ENCODE measurements at regions not wholly inside any gene's neighbourhood (a gene's known extent, or its start where the extent isn't known, plus 50 kb on each side); places are given as distances from the start of the nearest gene placed in this dataset.

- 74 to 80% methylated on average over 3 to 5 of the region's 5 CpGs for WGBS, 2 experiments (ENCODE audit: insufficient coverage in 1 of 2, insufficient read length in 1 of 2)
- no peak for DNase-seq
- H3K4me1 ChIP-seq (ENCODE audit: control insufficient read depth, insufficient read depth, low read length): no peaks in the 10 kb centered on the region
- Mint-ChIP-seq H3K27ac (no peak overlapping the region), H3K4me1 (peaks cover 8% of the 10 kb centered on the region), H3K27me3 (ENCODE audit: insufficient read depth) (peaks cover 13% of the 10 kb centered on the region), H3K36me3 (ENCODE audit: low read depth) (no peaks in the 10 kb centered on the region), H3K9me3 (no peaks in the 10 kb centered on the region), H3K4me3 (no peak overlapping the region)
- no peaks in the 10 kb centered on the region for H3K27me3 ChIP-seq (ENCODE audit: control insufficient read depth, insufficient read depth, low read length, poor library complexity, severe bottlenecking)
- H3K4me3 ChIP-seq (ENCODE audit: low read length): no peak overlapping the region
- H3K9me3 ChIP-seq (ENCODE audit: control insufficient read depth, low read length): no peaks in the 10 kb centered on the region
- H3K36me3 ChIP-seq (ENCODE audit: control insufficient read depth, insufficient read depth, low read length): no peaks in the 10 kb centered on the region
- no peak overlapping the region for H3K27ac ChIP-seq (ENCODE audit: low read depth, low read length)
- H3K9ac ChIP-seq (ENCODE audit: extremely low read depth, low read length, poor library complexity, severe bottlenecking): no peak overlapping the region
- TF ChIP-seq, protein P1, sequence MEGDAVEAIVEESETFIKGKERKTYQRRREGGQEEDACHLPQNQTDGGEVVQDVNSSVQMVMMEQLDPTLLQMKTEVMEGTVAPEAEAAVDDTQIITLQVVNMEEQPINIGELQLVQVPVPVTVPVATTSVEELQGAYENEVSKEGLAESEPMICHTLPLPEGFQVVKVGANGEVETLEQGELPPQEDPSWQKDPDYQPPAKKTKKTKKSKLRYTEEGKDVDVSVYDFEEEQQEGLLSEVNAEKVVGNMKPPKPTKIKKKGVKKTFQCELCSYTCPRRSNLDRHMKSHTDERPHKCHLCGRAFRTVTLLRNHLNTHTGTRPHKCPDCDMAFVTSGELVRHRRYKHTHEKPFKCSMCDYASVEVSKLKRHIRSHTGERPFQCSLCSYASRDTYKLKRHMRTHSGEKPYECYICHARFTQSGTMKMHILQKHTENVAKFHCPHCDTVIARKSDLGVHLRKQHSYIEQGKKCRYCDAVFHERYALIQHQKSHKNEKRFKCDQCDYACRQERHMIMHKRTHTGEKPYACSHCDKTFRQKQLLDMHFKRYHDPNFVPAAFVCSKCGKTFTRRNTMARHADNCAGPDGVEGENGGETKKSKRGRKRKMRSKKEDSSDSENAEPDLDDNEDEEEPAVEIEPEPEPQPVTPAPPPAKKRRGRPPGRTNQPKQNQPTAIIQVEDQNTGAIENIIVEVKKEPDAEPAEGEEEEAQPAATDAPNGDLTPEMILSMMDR (conservative IDR thresholded peaks at IDR 0.05): no peak
Observed at GRCh38 chr16:9264067-9264466, 172.6 kb downstream of the HAPSTR1 start.

DNA sequence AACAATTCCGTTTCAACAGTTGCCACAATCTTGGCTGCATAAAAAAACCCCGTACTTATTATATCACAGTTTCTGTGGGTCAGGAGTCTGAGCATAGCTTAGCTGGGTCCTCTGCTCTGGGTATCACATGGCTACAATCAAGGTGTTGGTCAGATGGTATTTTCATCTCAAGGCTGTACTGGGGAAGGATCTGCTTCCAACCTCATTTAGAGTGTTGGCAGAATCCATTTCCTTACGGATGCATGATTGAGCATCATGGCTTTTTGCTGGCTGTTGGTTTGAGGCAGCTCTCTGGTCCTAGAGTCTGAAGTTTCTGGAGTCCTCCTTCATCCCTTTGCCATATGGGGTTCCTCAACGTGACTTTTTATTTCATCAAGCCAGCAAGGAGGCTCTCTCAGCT lies 177.0 kb downstream of the HAPSTR1 start:
- Mint-ChIP-seq H3K4me1 (peaks cover 6% of the 10 kb centered on the region), H3K4me3 (no peak overlapping the region)
- TF ChIP-seq, protein P1 (conservative IDR thresholded peaks at IDR 0.05): no peak

GRCh38 chr16:9270424-9270823 lies 179.0 kb downstream of the HAPSTR1 start:
- no peaks in the 10 kb centered on the region for H3K36me3 ChIP-seq (ENCODE audit: control insufficient read depth, insufficient read depth, low read length)
- Mint-ChIP-seq H3K9me3 (no peaks in the 10 kb centered on the region), H3K27me3 (ENCODE audit: insufficient read depth) (peaks cover 20% of the 10 kb centered on the region), H3K27ac (no peak overlapping the region), H3K4me1 (no peaks in the 10 kb centered on the region), H3K36me3 (ENCODE audit: low read depth) (no peaks in the 10 kb centered on the region), H3K4me3 (no peak overlapping the region)
- TF ChIP-seq, protein P1 (conservative IDR thresholded peaks at IDR 0.05): peak; percentile 55
- no peaks in the 10 kb centered on the region for H3K4me1 ChIP-seq (ENCODE audit: control insufficient read depth, insufficient read depth, low read length)
- no peak overlapping the region for H3K4me3 ChIP-seq (ENCODE audit: low read length)
- H3K27me3 ChIP-seq (ENCODE audit: control insufficient read depth, insufficient read depth, low read length, poor library complexity, severe bottlenecking): peaks cover 6% of the 10 kb centered on the region
- H3K27ac ChIP-seq (ENCODE audit: low read depth, low read length): no peak overlapping the region
- no peaks in the 10 kb centered on the region for H3K9me3 ChIP-seq (ENCODE audit: control insufficient read depth, low read length)
- no peak overlapping the region for H3K9ac ChIP-seq (ENCODE audit: extremely low read depth, low read length, poor library complexity, severe bottlenecking)
- no peak for DNase-seq
- 79 to 100% methylated on average over 1 to 2 of the region's 2 CpGs for WGBS, 2 experiments (ENCODE audit: insufficient coverage in 1 of 2, insufficient read length in 1 of 2)

More for the DNA sequence above, 177.0 kb downstream of the HAPSTR1 start:
- Histone ChIP-seq H3K27me3 (ENCODE audit: control insufficient read depth, insufficient read depth, low read length, poor library complexity, severe bottlenecking) (peaks cover 6% of the 10 kb centered on the region), H3K36me3 (ENCODE audit: control insufficient read depth, insufficient read depth, low read length) (no peaks in the 10 kb centered on the region), H3K9me3 (ENCODE audit: control insufficient read depth, low read length) (no peaks in the 10 kb centered on the region), H3K4me1 (ENCODE audit: control insufficient read depth, insufficient read depth, low read length) (no peaks in the 10 kb centered on the region), H3K27ac (ENCODE audit: low read depth, low read length) (no peak overlapping the region), H3K9ac (ENCODE audit: extremely low read depth, low read length, poor library complexity, severe bottlenecking) (no peak overlapping the region), H3K4me3 (ENCODE audit: low read length) (no peak overlapping the region)
- H3K27me3 Mint-ChIP-seq (ENCODE audit: insufficient read depth): peaks cover 20% of the 10 kb centered on the region
- DNase-seq: no peak
- H3K36me3 Mint-ChIP-seq (ENCODE audit: low read depth): no peaks in the 10 kb centered on the region
- H3K27ac Mint-ChIP-seq: no peak overlapping the region
- H3K9me3 Mint-ChIP-seq: no peaks in the 10 kb centered on the region
- 91 to 93% methylated on average over 2 to 4 of the region's 4 CpGs for WGBS, 2 experiments (ENCODE audit: insufficient coverage in 1 of 2, insufficient read length in 1 of 2)
